GM21381 (cell line): ENCODE measurements at regions not wholly inside any gene's neighbourhood (a gene's known extent, or its start where the extent isn't known, plus 50 kb on each side); places are given as distances from the start of the nearest gene placed in this dataset.
"Not testable (repeated sequence)": the region's sequence is repeated elsewhere in the genome, so short reads cannot be mapped to it uniquely, and the experiment has no call there.

ENCODE experiments used
- ATAC-seq: cut with Tn5 transposase; IDR thresholded peaks from one replicate; pipeline ENCODE4 v1.9.1; 2021; ENCODE audit warnings: mild to moderate bottlenecking, moderate library complexity; ENCODE audit not compliant: unreplicated experiment

GRCh38 chr17:70906808-70907207, 737.5 kb downstream of the KCNJ2 start:
- ATAC-seq = no peak

- no peak for ATAC-seq
Measured at GRCh38 chr17:70912716-70913485, 743.6 kb downstream of the KCNJ2 start.

GRCh38 chr17:70916469-70916868, 747.1 kb downstream of the KCNJ2 start:
- no peak for ATAC-seq

GRCh38 chr17:70919241-70919640, 749.9 kb downstream of the KCNJ2 start:
- ATAC-seq = no peak

- ATAC-seq = no peak
Measured at GRCh38 chr17:70920416-70920815, 751.1 kb downstream of the KCNJ2 start.

- ATAC-seq = no peak
Measured at GRCh38 chr17:70922268-70922667, 752.9 kb downstream of the KCNJ2 start.

GRCh38 chr17:70924776-70925175, 755.4 kb downstream of the KCNJ2 start:
- no peak for ATAC-seq

GRCh38 chr17:70929226-70929625, 759.9 kb downstream of the KCNJ2 start:
- no peak for ATAC-seq

- ATAC-seq = no peak
Measured at GRCh38 chr17:70934231-70934630, 764.9 kb downstream of the KCNJ2 start.

- no peak for ATAC-seq
Measured at GRCh38 chr17:70934835-70935234, 765.5 kb downstream of the KCNJ2 start.

- ATAC-seq = no peak
Measured at GRCh38 chr17:70936724-70937123, 767.4 kb downstream of the KCNJ2 start.

GRCh38 chr17:70938336-70938735, 769.0 kb downstream of the KCNJ2 start:
- no peak for ATAC-seq

GRCh38 chr17:70945386-70945785, 776.1 kb downstream of the KCNJ2 start:
- ATAC-seq = no peak

GRCh38 chr17:70947215-70947614, 777.9 kb downstream of the KCNJ2 start:
- ATAC-seq = no peak

GRCh38 chr17:70947636-70948565, 778.6 kb downstream of the KCNJ2 start:
- no peak for ATAC-seq

- not testable (repeated sequence) for ATAC-seq
Measured at GRCh38 chr17:70953140-70953539, 783.8 kb downstream of the KCNJ2 start.

GRCh38 chr17:70955441-70955840, 786.1 kb downstream of the KCNJ2 start:
- no peak for ATAC-seq

GRCh38 chr17:70956726-70957125, 787.4 kb downstream of the KCNJ2 start:
- no peak for ATAC-seq

GRCh38 chr17:70961341-70961740, 792.0 kb downstream of the KCNJ2 start:
- ATAC-seq = no peak

GRCh38 chr17:70968302-70968701, 799.0 kb downstream of the KCNJ2 start:
- no peak for ATAC-seq

- no peak for ATAC-seq
Measured at GRCh38 chr17:70969521-70970034, 800.2 kb downstream of the KCNJ2 start.

GRCh38 chr17:70976447-70976846, 807.1 kb downstream of the KCNJ2 start:
- no peak for ATAC-seq
